B cell (primary cell): ENCODE measurements at regions not wholly inside any gene's neighbourhood (a gene's known extent, or its start where the extent isn't known, plus 50 kb on each side); places are given as distances from the start of the nearest gene placed in this dataset.

ENCODE experiments used
- EZH2 ChIP-seq: IDR thresholded peaks from 2 replicates; pipeline ENCODE4 v1.6.1; 2012; ENCODE audit warnings: borderline replicate concordance, low read depth, mild to moderate bottlenecking, moderate library complexity, low read length; ENCODE audit not compliant: insufficient read depth, poor library complexity, severe bottlenecking
- TF ChIP-seq, protein P1 (sequence below): fragments of 200-600 bp; IDR thresholded peaks from one replicate; pipeline ENCODE4 v1.8.0; 2022; ENCODE audit warnings: antibody characterized with exemption, mild to moderate bottlenecking

DNA sequence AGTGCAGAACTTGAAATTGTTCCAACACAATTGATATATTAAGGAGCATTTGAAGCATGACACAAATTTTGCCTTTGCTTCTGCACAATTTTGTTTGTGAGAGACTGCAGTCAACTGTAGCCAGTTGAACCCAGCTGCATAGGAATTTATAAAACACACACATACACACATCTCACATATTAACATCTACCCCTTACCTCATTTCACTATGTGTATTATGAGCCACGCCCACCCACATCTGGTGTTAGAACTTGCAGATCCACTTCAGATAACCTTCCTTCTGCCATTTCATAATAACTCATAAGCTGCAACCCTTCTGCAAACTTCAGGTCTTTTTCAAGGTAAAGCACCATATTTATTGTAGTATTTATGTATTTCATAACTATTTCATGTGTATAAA lies 188.1 kb upstream of the WDFY3 start:
- TF ChIP-seq, protein P1, sequence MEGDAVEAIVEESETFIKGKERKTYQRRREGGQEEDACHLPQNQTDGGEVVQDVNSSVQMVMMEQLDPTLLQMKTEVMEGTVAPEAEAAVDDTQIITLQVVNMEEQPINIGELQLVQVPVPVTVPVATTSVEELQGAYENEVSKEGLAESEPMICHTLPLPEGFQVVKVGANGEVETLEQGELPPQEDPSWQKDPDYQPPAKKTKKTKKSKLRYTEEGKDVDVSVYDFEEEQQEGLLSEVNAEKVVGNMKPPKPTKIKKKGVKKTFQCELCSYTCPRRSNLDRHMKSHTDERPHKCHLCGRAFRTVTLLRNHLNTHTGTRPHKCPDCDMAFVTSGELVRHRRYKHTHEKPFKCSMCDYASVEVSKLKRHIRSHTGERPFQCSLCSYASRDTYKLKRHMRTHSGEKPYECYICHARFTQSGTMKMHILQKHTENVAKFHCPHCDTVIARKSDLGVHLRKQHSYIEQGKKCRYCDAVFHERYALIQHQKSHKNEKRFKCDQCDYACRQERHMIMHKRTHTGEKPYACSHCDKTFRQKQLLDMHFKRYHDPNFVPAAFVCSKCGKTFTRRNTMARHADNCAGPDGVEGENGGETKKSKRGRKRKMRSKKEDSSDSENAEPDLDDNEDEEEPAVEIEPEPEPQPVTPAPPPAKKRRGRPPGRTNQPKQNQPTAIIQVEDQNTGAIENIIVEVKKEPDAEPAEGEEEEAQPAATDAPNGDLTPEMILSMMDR = no peak
- no peak for TF ChIP-seq EZH2
